AG09319 (cell line): ENCODE measurements at regions not wholly inside any gene's neighbourhood (a gene's known extent, or its start where the extent isn't known, plus 50 kb on each side); places are given as distances from the start of the nearest gene placed in this dataset.

Experiments
- DNase-seq: peaks from one replicate; pipeline ENCODE4 v3.0.0-alpha.2; 2010; ENCODE audit warnings: low read depth; ENCODE audit errors: extremely low read depth
- TF ChIP-seq, protein P1 (sequence below): IDR thresholded peaks from 2 replicates; pipeline ENCODE4 v1.5.1; 2011; ENCODE audit warnings: low read depth, mild to moderate bottlenecking, inconsistent platforms, low read length, moderate library complexity

DNA sequence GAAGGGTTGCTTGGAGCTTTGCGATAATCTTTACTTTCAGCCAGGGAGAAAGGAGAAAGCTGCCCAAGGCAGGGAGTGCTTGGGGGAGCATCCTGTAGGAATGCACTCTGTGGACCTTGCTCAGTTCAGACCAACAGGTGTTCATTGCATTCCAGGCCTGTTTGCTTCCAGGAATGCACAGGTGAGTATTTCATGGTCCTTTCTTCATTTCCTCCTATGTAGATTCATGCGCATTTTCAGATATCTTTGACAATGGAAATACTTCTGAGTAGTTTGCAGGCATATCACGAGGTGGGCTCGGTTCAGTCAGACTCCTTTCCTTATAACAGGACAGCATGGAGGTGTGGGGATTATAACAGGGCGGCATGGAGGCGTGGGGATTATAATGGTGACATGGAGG is 254.8 kb downstream of the FGF9 start:
- no peak for DNase-seq
- TF ChIP-seq, protein P1, sequence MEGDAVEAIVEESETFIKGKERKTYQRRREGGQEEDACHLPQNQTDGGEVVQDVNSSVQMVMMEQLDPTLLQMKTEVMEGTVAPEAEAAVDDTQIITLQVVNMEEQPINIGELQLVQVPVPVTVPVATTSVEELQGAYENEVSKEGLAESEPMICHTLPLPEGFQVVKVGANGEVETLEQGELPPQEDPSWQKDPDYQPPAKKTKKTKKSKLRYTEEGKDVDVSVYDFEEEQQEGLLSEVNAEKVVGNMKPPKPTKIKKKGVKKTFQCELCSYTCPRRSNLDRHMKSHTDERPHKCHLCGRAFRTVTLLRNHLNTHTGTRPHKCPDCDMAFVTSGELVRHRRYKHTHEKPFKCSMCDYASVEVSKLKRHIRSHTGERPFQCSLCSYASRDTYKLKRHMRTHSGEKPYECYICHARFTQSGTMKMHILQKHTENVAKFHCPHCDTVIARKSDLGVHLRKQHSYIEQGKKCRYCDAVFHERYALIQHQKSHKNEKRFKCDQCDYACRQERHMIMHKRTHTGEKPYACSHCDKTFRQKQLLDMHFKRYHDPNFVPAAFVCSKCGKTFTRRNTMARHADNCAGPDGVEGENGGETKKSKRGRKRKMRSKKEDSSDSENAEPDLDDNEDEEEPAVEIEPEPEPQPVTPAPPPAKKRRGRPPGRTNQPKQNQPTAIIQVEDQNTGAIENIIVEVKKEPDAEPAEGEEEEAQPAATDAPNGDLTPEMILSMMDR, result no peak

DNA sequence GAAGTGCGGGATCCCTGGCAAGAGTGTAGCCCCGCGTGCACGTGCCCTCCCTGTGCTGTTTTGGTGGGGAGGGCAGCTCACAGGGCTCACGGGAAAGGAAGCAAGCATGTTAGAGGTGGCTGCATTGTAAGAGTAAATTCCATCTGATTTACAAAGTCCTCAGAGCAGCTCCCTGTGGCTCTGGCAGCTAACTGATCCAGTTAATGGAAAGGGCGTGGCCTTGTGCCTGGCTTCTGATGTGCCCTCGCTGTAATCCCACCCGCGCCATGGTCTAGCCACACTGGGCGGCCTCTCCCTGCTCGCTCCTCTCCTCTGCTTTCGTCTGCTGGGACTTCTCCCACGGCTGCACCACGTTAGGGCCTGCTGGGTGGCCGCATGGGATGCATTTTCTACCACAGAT is 258.5 kb downstream of the FGF9 start:
- TF ChIP-seq, protein P1, result no peak
- DNase-seq, result no peak

DNA sequence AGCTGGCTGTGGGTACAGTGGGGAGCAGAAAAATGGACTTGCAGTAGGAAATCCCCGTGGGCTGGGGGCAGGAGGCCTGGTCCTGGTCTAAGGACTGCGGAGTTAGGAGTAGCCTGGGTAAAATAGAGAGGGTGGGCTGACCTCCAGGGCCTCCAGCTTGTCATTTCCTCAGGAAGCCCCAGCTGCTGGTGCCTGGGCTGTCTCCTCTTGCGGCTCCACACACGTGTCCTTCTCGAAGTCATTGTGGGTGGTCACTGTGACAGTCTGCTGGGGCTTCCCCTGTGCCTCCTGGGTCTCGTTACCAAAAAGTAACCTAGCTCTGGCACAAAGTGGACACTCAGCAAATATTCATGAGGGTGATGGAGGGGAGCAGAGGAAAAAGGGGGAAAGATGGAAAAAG is 259.7 kb downstream of the FGF9 start:
- TF ChIP-seq, protein P1, result no peak
- DNase-seq, result no peak

DNA sequence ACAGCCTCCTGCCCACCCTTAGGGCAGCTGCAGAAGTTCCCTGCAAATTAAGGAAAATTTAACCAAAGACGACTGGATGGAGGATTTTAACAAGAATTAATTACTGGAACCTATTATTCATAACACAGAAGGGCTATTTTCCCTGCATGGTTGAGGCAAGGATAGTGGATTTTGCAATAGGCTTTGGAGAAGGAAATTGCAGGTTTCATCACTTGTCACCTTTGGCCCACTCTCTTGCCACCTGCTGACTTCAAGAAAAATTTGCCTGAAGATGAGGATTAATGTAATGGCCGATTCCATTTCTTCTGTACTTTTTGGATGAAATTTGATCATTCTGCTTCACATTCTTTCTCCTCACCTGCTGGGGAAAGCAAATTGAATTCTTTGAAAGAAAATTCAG is 261.7 kb downstream of the FGF9 start:
- no peak for DNase-seq
- TF ChIP-seq, protein P1, result no peak

DNA sequence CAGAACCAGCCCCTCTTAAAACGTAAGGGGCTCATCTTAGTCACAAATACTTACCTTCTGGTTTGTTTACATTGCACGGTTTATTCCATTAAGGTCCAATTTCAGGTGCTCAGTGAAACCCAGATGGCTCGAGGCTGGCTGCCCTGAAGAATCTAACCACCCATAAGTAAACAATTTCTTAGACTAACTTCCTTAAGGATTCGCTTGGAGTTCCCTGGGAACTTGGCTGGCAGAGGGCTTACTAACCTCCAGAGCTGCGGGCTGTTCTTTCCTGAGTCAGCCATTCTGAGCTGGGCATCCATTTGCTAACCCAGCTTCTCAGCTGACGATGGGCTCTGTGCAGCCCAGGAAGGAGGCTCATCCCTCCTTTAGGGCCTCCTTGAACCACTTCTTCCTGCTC is 262.1 kb downstream of the FGF9 start:
- TF ChIP-seq, protein P1, result no peak
- no peak for DNase-seq

DNA sequence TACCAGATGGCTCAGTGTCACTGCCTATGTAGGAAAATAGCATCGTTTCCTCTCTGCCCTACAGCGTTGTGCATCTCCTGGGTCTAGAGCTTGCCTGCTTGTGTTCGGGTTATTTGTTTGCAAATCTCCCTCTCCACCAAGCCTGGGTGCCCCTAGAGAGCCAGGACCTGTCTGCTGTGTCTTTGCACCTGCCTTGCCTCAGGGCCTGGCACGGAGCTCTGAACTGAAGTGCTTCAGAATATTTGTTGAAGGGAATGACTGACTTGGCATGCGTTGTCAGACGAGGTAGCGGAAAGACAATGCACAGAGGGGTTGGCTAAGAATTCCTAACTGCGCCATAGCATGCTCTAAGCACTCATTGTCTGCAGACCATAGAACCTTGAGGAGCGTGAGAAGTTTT is 263.4 kb downstream of the FGF9 start:
- no peak for DNase-seq
- TF ChIP-seq, protein P1, result no peak

DNA sequence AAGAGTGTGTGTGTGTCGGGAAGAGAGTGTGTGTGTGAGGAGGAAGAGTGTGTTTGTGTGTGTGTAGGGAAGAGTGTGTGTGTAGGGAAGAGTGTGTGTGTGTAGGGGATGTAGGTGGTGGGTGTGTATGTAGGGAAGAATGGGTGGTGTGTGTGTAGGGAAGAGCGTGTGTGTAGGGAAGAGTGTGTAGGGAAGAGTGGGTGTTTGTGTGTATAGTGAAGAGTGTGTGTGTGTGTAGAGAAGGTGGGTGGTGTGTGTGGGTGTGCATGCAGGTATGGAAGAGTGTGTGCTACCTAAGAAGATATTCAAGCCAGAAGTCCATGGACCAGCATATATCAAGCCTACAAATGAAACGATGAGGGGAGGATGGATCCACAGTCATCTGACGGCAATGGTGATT is 265.8 kb downstream of the FGF9 start:
- TF ChIP-seq, protein P1, result no peak
- no peak for DNase-seq
